ENCODE measurements at regions not wholly inside any gene's neighbourhood (a gene's known extent, or its start where the extent isn't known, plus 50 kb on each side); places are given as distances from the start of the nearest gene placed in this dataset.

GRCh38 chr13:61709258-61709657 lies 293.6 kb upstream of the PCDH20 start:
- intact Hi-C loops (cut with micrococcal nuclease) = no loop called here
- Histone ChIP-seq H4K20me1 (ENCODE audit: insufficient read depth) (no peaks in the 10 kb centered on the region), H3K36me3 (ENCODE audit: control insufficient read depth in 1 of 2, insufficient read depth in 2 of 2, low read length in 2 of 2) (no peaks in the 10 kb centered on the region), H3K79me2 (ENCODE audit: insufficient read depth, low read length) (no peaks in the 10 kb centered on the region), H3K27ac (ENCODE audit: low read depth, low read length) (no peak overlapping the region), H3K9me3 (ENCODE audit: control insufficient read depth in 1 of 2, insufficient read depth in 1 of 2, low read depth in 1 of 2, low read length in 2 of 2) (no peaks in the 10 kb centered on the region), H3K4me2 (ENCODE audit: low read length) (no peak overlapping the region), H3K9ac (ENCODE audit: low read length) (no peak overlapping the region), H2AFZ (ENCODE audit: low read depth, low read length, poor library complexity, severe bottlenecking) (no peak overlapping the region), H3K9me2 (ENCODE audit: insufficient read depth) (no peaks in the 10 kb centered on the region), H3K27me3 (ENCODE audit: insufficient read depth, low read length) (no peaks in the 10 kb centered on the region), H3K4me3 (replicated peaks in 1 of 2; ENCODE audit: low read depth in 1 of 2, low read length in 2 of 2) (no peak overlapping the region), H3K4me1 (ENCODE audit: control insufficient read depth in 1 of 2, insufficient read depth in 2 of 2, low read length in 2 of 2) (no peaks in the 10 kb centered on the region)
- no TSS peak for BruUV-seq (replicated peaks)
- TF ChIP-seq ZNF274 (IDR thresholded peaks at IDR 0.05; ENCODE audit: low read depth, low read length) (no peak), SRF (IDR thresholded peaks at IDR 0.05; ENCODE audit: low read depth) (no peak), ATF3 (IDR thresholded peaks at IDR 0.05) (no peak), SIN3A (IDR thresholded peaks at IDR 0.05; ENCODE audit: low read depth) (no peak), CBX3 (IDR thresholded peaks at IDR 0.05; ENCODE audit: low read depth) (no peak), RAD21 (IDR thresholded peaks at IDR 0.05; ENCODE audit: low read depth) (no peak), TCF7L2 (IDR thresholded peaks at IDR 0.05; ENCODE audit: borderline replicate concordance, extremely low read depth, insufficient read depth, insufficient read length) (no peak), POLR2A (IDR thresholded peaks at IDR 0.05; ENCODE audit: borderline replicate concordance, extremely low read depth, insufficient read depth, insufficient read length) (no peak), ZBTB33 (IDR thresholded peaks at IDR 0.05; ENCODE audit: extremely low read depth, insufficient replicate concordance, low read length) (no peak), CTCF (IDR thresholded peaks at IDR 0.05 in 2 of 3, conservative IDR thresholded peaks at IDR 0.05 in 1 of 3; ENCODE audit: borderline replicate concordance in 1 of 3, insufficient read depth in 1 of 3, low read depth in 2 of 3, low read length in 2 of 3) (no peak), EZH2 (IDR thresholded peaks at IDR 0.05) (no peak), JUND (IDR thresholded peaks at IDR 0.05) (no peak), ELF1 (IDR thresholded peaks at IDR 0.05; ENCODE audit: borderline replicate concordance, low read depth) (no peak), YY1 (IDR thresholded peaks at IDR 0.05; ENCODE audit: extremely low read depth, insufficient replicate concordance, low read depth, low read length) (no peak), ZFX (IDR thresholded peaks at IDR 0.05) (no peak), EGR1 (IDR thresholded peaks at IDR 0.05; ENCODE audit: low read depth) (no peak), REST (IDR thresholded peaks at IDR 0.05; ENCODE audit: low read depth) (no peak)
- POLR2A ChIA-PET = no interaction called here
- no peak for ATAC-seq
- RAD21 ChIA-PET (ENCODE audit: low non-redundant PET in 1 of 2, low total read pairs in 2 of 2, uncharacterized antibody in 2 of 2, unreplicated experiment in 2 of 2) = no interaction called here
- CTCF ChIA-PET = no interaction called here
- DNase-seq (ENCODE audit: low read depth, low spot score) = no peak

Measured in HCT116 (cell line).